ENCODE measurements at regions not wholly inside any gene's neighbourhood (a gene's known extent, or its start where the extent isn't known, plus 50 kb on each side); places are given as distances from the start of the nearest gene placed in this dataset.
"Not testable (repeated sequence)": the region's sequence is repeated elsewhere in the genome, so short reads cannot be mapped to it uniquely, and the experiment has no call there.

DNA sequence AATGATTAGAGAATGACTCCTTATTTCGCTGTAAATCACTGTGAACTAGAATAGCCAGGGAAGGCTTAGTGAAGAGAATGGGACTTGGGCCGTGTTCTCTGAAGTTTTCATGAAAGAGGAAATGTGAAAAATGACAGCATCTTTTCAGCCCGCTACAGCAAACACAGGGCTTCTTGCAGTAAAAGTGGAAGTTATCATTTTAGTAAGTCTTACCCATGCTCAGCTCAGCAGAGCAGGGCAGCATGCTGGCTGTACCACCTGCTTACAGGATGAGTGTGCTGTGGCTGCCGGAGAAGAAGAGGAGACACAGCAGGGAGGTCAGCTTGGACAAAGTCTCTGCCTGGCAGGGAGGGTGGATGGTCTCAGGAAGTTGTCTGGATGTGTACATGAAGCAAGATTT is 300.7 kb upstream of the DLGAP1 start:
- no peak overlapping the region for H3K4me3 ChIP-seq
- H3K27ac ChIP-seq = no peak overlapping the region
- intact Hi-C loops (cut with DNase I) = no loop called here
- H3K36me3 ChIP-seq = no peaks in the 10 kb centered on the region
- WGBS, 3 donors = 69 to 73% (median 69%) methylated on average over 4 of the region's 4 CpGs
- H3K9me3 ChIP-seq = no peaks in the 10 kb centered on the region
- TF ChIP-seq EP300 (IDR thresholded peaks at IDR 0.05) = no peak
- TF ChIP-seq, protein P1, sequence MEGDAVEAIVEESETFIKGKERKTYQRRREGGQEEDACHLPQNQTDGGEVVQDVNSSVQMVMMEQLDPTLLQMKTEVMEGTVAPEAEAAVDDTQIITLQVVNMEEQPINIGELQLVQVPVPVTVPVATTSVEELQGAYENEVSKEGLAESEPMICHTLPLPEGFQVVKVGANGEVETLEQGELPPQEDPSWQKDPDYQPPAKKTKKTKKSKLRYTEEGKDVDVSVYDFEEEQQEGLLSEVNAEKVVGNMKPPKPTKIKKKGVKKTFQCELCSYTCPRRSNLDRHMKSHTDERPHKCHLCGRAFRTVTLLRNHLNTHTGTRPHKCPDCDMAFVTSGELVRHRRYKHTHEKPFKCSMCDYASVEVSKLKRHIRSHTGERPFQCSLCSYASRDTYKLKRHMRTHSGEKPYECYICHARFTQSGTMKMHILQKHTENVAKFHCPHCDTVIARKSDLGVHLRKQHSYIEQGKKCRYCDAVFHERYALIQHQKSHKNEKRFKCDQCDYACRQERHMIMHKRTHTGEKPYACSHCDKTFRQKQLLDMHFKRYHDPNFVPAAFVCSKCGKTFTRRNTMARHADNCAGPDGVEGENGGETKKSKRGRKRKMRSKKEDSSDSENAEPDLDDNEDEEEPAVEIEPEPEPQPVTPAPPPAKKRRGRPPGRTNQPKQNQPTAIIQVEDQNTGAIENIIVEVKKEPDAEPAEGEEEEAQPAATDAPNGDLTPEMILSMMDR (IDR thresholded peaks at IDR 0.05) = no peak
- TF ChIP-seq POLR2A (IDR thresholded peaks at IDR 0.05) = no peak
- no peak for DNase-seq
- no peaks in the 10 kb centered on the region for H3K27me3 ChIP-seq
- H3K4me1 ChIP-seq (ENCODE audit: insufficient read depth) = no peaks in the 10 kb centered on the region

DNA sequence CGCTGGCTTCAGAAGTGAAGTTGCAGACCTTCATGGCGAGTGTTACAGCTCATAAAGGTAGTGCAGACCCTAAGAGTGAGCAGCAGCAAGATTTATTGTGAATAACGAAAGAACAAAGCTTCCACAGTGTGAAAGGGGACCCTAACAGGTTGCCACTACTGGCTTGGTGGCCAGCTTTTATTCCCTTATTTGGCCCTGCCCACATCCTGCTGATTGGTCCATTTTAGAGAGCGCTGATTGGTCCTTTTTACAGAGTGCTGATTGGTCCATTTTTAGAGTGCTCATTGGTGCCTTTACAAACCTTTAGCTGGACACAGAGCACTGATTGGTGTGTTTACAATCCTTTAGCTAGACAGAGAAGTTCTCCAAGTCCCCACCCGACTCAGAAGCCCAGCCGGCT is 298.0 kb upstream of the DLGAP1 start:
- H3K9me3 ChIP-seq; H3K4me1 ChIP-seq (ENCODE audit: insufficient read depth); H3K4me3 ChIP-seq; H3K27me3 ChIP-seq; H3K36me3 ChIP-seq; H3K27ac ChIP-seq; intact Hi-C loops (cut with DNase I); DNase-seq: not testable (repeated sequence)
- 56 to 64% (median 61%) methylated on average over 6 of the region's 6 CpGs for WGBS, 3 donors

DNA sequence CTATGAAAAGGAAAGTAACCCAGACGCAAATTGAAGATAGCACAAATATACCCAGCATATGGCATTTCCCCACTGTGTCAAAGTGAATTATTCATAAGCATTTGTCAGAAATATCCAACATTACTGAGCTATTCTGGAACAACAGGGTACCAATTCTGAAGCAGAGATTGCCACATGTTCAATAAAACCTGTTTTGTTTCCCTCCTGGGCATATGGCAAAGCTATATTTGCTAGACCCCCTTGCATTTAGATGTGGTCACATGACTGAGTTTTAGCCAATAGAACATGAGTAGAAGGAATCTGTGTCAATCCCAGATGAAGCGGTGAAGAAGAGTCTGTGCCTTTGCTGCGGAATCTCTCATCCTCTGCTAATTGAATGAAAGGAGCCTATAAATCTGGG is 296.4 kb upstream of the DLGAP1 start:
- Histone ChIP-seq H3K27me3 (no peaks in the 10 kb centered on the region), H3K27ac (no peak overlapping the region), H3K9me3 (no peaks in the 10 kb centered on the region), H3K4me1 (ENCODE audit: insufficient read depth) (no peaks in the 10 kb centered on the region), H3K36me3 (no peaks in the 10 kb centered on the region), H3K4me3 (no peak overlapping the region)
- intact Hi-C loops (cut with DNase I) = no loop called here
- no peak for TF ChIP-seq POLR2A (IDR thresholded peaks at IDR 0.05)
- TF ChIP-seq, protein P1 (IDR thresholded peaks at IDR 0.05) = no peak
- TF ChIP-seq EP300 (IDR thresholded peaks at IDR 0.05) = no peak
- 68 to 79% (median 74%) methylated on average over 3 of the region's 3 CpGs for WGBS, 3 donors
- DNase-seq = no peak

DNA sequence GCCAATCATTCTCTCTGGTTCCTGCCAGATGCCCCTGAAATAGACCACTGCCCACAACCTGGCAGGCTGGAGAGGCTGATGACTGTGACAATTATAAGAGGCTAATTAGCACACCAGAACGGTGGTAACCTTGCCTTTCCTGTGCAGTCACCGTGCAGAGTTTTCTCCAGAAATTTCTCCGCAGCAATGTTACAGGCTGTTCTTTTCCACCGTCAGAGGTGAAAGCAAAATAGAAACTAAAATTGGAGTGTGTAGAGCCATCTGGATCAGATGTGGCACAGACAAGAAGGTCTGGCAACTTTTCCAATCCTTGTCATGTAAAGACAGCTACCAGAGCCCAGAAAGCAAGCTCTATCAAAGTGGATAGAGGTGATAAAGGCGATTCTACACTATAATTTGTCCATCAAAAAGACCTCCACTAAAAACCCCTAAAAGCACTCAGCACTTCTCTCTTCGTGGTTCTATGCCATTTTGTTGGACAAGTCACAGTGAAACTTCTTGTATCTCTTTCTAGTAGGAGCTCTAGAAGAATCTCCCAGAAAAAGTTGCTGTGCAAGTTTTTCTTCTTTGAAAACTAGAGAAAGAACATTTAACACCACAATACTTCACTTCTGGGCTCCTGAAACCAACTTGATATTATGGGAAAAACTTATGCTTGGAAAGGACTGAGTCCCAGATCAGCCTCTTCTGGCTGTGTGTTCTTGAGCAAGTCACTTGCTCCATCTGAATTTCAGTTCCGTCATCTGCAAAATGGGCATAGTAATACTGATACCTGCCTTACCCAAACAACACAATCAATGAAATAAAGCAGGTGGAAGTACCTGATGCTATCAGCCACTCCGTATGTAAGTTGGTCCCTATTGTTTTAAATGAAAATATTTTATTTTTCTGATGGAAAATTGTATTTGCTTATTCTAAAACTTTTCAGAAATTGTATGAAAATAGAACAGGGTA is 295.6 kb upstream of the DLGAP1 start:
- Histone ChIP-seq H3K27me3 (no peaks in the 10 kb centered on the region), H3K27ac (no peak overlapping the region), H3K4me3 (no peak overlapping the region), H3K4me1 (ENCODE audit: insufficient read depth) (no peaks in the 10 kb centered on the region), H3K9me3 (no peaks in the 10 kb centered on the region), H3K36me3 (no peaks in the 10 kb centered on the region)
- intact Hi-C loops (cut with DNase I) = no loop called here
- WGBS, 3 donors = 68 to 70% (median 68%) methylated on average over 8 of the region's 8 CpGs
- DNase-seq = no peak
- TF ChIP-seq EP300 (IDR thresholded peaks at IDR 0.05) (no peak), POLR2A (IDR thresholded peaks at IDR 0.05) (no peak)

DNA sequence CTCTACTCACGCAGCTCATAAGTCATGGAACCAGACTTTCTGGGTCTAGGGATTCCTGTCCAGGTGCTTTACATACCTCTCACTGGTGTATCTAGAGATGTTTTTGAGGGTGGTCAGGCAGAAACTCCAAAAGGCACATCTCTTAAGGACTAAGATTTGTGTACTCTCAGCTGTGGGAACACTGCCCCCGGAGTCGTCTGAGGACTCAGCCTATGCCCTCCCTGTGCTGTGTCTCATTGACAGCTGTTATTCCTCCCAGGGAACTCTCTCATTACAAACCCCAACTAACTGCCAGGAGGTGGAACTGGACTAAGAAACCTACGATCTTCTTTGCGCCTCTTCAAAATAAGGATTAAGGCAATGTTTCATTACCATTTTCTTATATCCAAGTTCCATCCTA is 293.9 kb upstream of the DLGAP1 start:
- TF ChIP-seq, protein P1 (IDR thresholded peaks at IDR 0.05) = no peak
- TF ChIP-seq EP300 (IDR thresholded peaks at IDR 0.05) = no peak
- no peak for TF ChIP-seq POLR2A (IDR thresholded peaks at IDR 0.05)
- no peaks in the 10 kb centered on the region for H3K27me3 ChIP-seq
- no peaks in the 10 kb centered on the region for H3K9me3 ChIP-seq
- intact Hi-C loops (cut with DNase I) = no loop called here
- no peak overlapping the region for H3K27ac ChIP-seq
- no peak overlapping the region for H3K4me3 ChIP-seq
- no peak for DNase-seq
- WGBS, 3 donors = 45 to 54% (median 46%) methylated on average over 5 of the region's 5 CpGs
- no peaks in the 10 kb centered on the region for H3K36me3 ChIP-seq
- no peaks in the 10 kb centered on the region for H3K4me1 ChIP-seq (ENCODE audit: insufficient read depth)
